H9 (cell line): ENCODE measurements at regions not wholly inside any gene's neighbourhood (a gene's known extent, or its start where the extent isn't known, plus 50 kb on each side); places are given as distances from the start of the nearest gene placed in this dataset.

ENCODE experiments used
- DNase-seq: peaks from one replicate; pipeline ENCODE4 v3.0.0-alpha.2; 2017
- H2AFZ ChIP-seq: one replicate; pipeline ENCODE4 v1.6.1; 2013; ENCODE audit warnings: mild to moderate bottlenecking, low read length, control low read depth, moderate library complexity
- H2AK5ac ChIP-seq: 2 replicates; pipeline ENCODE4 v1.6.1; 2013; ENCODE audit warnings: low read length, control low read depth, mixed read lengths; ENCODE audit not compliant: insufficient read length
- H2BK120ac ChIP-seq: one replicate; pipeline ENCODE4 v1.6.1; 2013; ENCODE audit warnings: low read depth, mild to moderate bottlenecking, low read length, control low read depth, inconsistent platforms; ENCODE audit not compliant: poor library complexity, severe bottlenecking
- H2BK12ac ChIP-seq: 2 replicates; pipeline ENCODE4 v1.6.1; 2013; ENCODE audit warnings: low read length, control low read depth, mixed read lengths, low read depth; ENCODE audit not compliant: insufficient read length
- H2BK15ac ChIP-seq: 2 replicates; pipeline ENCODE4 v1.6.1; 2013; ENCODE audit warnings: low read depth, low read length, control low read depth
- H2BK20ac ChIP-seq: one replicate; pipeline ENCODE4 v1.6.1; 2013; ENCODE audit warnings: low read depth, mild to moderate bottlenecking, low read length, control low read depth, inconsistent platforms; ENCODE audit not compliant: poor library complexity, severe bottlenecking
- H2BK5ac ChIP-seq: 2 replicates; pipeline ENCODE4 v1.6.1; 2013; ENCODE audit warnings: low read length, control low read depth, mixed read lengths; ENCODE audit not compliant: insufficient read length
- H3K14ac ChIP-seq: 2 replicates; pipeline ENCODE4 v1.6.1; 2013; ENCODE audit warnings: low read length, control low read depth; ENCODE audit not compliant: insufficient read depth
- H3K18ac ChIP-seq: 2 replicates; pipeline ENCODE4 v1.6.1; 2013; ENCODE audit warnings: low read depth, mild to moderate bottlenecking, mixed read lengths, low read length, control low read depth; ENCODE audit not compliant: insufficient read length
- H3K23ac ChIP-seq: 2 replicates; pipeline ENCODE4 v1.6.1; 2013; ENCODE audit warnings: low read length, control low read depth, mixed read lengths, low read depth; ENCODE audit not compliant: insufficient read length
- H3K23me2 ChIP-seq: 2 replicates; pipeline ENCODE4 v1.6.1; 2013; ENCODE audit warnings: low read depth, mild to moderate bottlenecking, mixed read lengths, low read length, control low read depth; ENCODE audit not compliant: insufficient read length, poor library complexity, severe bottlenecking
- H3K27ac ChIP-seq: 2 replicates; pipeline ENCODE4 v1.5.1; 2013; ENCODE audit warnings: low read length, control low read depth, mixed read lengths, low read depth; ENCODE audit not compliant: insufficient read length
- H3K27me3 ChIP-seq: 2 replicates; pipeline ENCODE4 v1.6.1; 2013; ENCODE audit warnings: low read length, control low read depth, inconsistent platforms; ENCODE audit not compliant: insufficient read depth
- H3K4ac ChIP-seq: 2 replicates; pipeline ENCODE4 v1.6.1; 2013; ENCODE audit warnings: low read depth, mild to moderate bottlenecking, control low read depth, inconsistent platforms, low read length, moderate library complexity
- H3K4me1 ChIP-seq: 2 replicates; pipeline ENCODE4 v1.6.1; 2013; ENCODE audit warnings: low read length, control low read depth, inconsistent platforms; ENCODE audit not compliant: insufficient read depth
- H3K4me2 ChIP-seq: 2 replicates; pipeline ENCODE4 v1.6.1; 2013; ENCODE audit warnings: low read length, control low read depth, mixed read lengths; ENCODE audit not compliant: insufficient read length, insufficient read depth
- H3K56ac ChIP-seq: 2 replicates; pipeline ENCODE4 v1.6.1; 2013; ENCODE audit warnings: low read depth, mild to moderate bottlenecking, mixed read lengths, low read length, control low read depth; ENCODE audit not compliant: insufficient read length
- H3K79me1 ChIP-seq: 2 replicates; pipeline ENCODE4 v1.6.1; 2013; ENCODE audit warnings: low read depth, mild to moderate bottlenecking, moderate library complexity, low read length, control low read depth, inconsistent platforms; ENCODE audit not compliant: insufficient read depth, poor library complexity, severe bottlenecking
- H3K79me2 ChIP-seq: 2 replicates; pipeline ENCODE4 v1.6.1; 2013; ENCODE audit warnings: low read length, control low read depth, inconsistent platforms; ENCODE audit not compliant: insufficient read depth
- H3K9ac ChIP-seq: 2 replicates; pipeline ENCODE4 v1.6.1; 2013; ENCODE audit warnings: low read length, control low read depth, mixed read lengths; ENCODE audit not compliant: insufficient read length; ENCODE audit errors: extremely low read depth
- H3K9me3 ChIP-seq: one replicate; pipeline ENCODE4 v1.6.1; 2013; ENCODE audit warnings: low read depth, low read length, inconsistent platforms; ENCODE audit not compliant: control insufficient read depth
- H3T11ph ChIP-seq: one replicate; pipeline ENCODE4 v1.6.1; 2013; ENCODE audit warnings: mild to moderate bottlenecking, low read length, control low read depth, inconsistent platforms
- H4K20me1 ChIP-seq: one replicate; pipeline ENCODE4 v1.6.1; 2013; ENCODE audit not compliant: control insufficient read depth, insufficient read length, insufficient read depth
- H4K5ac ChIP-seq: 2 replicates; pipeline ENCODE4 v1.6.1; 2013; ENCODE audit warnings: low read depth, mild to moderate bottlenecking, mixed read lengths, low read length, control low read depth; ENCODE audit not compliant: insufficient read length
- H4K8ac ChIP-seq: replicated peaks from 2 replicates; pipeline ENCODE4 v1.6.1; 2013; ENCODE audit warnings: low read length, control low read depth, mixed read lengths, low read depth; ENCODE audit not compliant: insufficient read length
- H4K91ac ChIP-seq: 2 replicates; pipeline ENCODE4 v1.6.1; 2013; ENCODE audit warnings: low read depth, mild to moderate bottlenecking, moderate library complexity, mixed read lengths, low read length, control low read depth; ENCODE audit not compliant: insufficient read length
- H3K27ac Mint-ChIP-seq, 3 experiments: 2 replicates in 2 of 3; 3 replicates in 1 of 3; pipeline ENCODE4 v1.8.0; 2020 to 2021; ENCODE audit warnings: mixed read lengths in 3 of 3, mild to moderate bottlenecking in 1 of 3, moderate library complexity in 1 of 3
- H3K27me3 Mint-ChIP-seq: 2 replicates; pipeline ENCODE4 v1.8.0; 2021; ENCODE audit warnings: low read depth, mild to moderate bottlenecking, moderate library complexity, mixed read lengths
- H3K36me3 Mint-ChIP-seq, 3 experiments: 2 replicates in 2 of 3; 3 replicates in 1 of 3; pipeline ENCODE4 v1.8.0; 2020 to 2021; ENCODE audit warnings: low read depth in 3 of 3, mixed read lengths in 3 of 3; ENCODE audit not compliant: insufficient read depth in 1 of 3
- H3K4me1 Mint-ChIP-seq, 2 experiments: 2 replicates each; pipeline ENCODE4 v1.8.0; 2020; ENCODE audit warnings: mixed read lengths in 2 of 2
- H3K4me3 Mint-ChIP-seq, 2 experiments: 2 replicates in 1 of 2; 3 replicates in 1 of 2; pipeline ENCODE4 v1.8.0; 2020 to 2021; ENCODE audit warnings: mild to moderate bottlenecking in 2 of 2, mixed read lengths in 2 of 2, moderate library complexity in 1 of 2
- H3K9me3 Mint-ChIP-seq, 2 experiments: 2 replicates in 1 of 2; 3 replicates in 1 of 2; pipeline ENCODE4 v1.8.0; 2020; ENCODE audit warnings: mild to moderate bottlenecking in 2 of 2, mixed read lengths in 2 of 2, moderate library complexity in 1 of 2
- CTCF ChIP-seq: fragments of 200-600 bp; sonication (generic); conservative IDR thresholded peaks from 3 replicates; pipeline ENCODE4 v1.8.0; 2021; ENCODE audit warnings: antibody characterized with exemption, mild to moderate bottlenecking
- WGBS: extraction: QIAGEN DNeasy Blood & Tissue Kit; methylation state at CpG from one replicate; pipeline ENCODE4 v1.1.7; 2013; ENCODE audit warnings: missing lambda C conversion rate, low lambda C conversion rate, mixed read lengths; ENCODE audit not compliant: insufficient read length; ENCODE audit errors: extremely low coverage; 5-methylcytosine and 5-hydroxymethylcytosine counted together

DNA sequence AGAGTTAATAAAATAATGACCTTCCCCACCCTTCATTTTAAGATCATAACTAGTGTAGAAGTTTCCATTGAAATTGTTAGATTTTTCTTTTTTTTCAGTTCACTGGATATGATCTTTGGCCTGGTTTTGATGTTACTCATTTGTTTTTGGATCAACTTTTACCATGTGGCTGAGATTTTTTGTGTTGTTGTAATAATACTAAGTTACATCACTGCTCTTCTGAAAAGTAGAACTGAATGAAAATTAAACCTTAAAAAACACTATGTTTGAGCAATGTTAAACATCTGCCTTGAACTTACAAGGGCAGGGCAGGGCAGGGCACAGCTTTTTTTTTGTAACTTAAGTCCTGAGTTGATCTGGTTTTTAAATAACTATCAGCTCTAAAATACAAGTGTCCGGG is 204.8 kb upstream of the ADAMTS5 start:
- no peak overlapping the region for H3K23ac ChIP-seq
- no peaks in the 10 kb centered on the region for H3K23me2 ChIP-seq
- H2AK5ac ChIP-seq, result no peak overlapping the region
- no peak overlapping the region for H3K4ac ChIP-seq
- H4K20me1 ChIP-seq, result no peaks in the 10 kb centered on the region
- H3K79me1 ChIP-seq, result no peaks in the 10 kb centered on the region
- H3K14ac ChIP-seq, result no peak overlapping the region
- no peak overlapping the region for H2BK5ac ChIP-seq
- H3K4me1 Mint-ChIP-seq, result peaks cover 0 to 8% of the 10 kb centered on the region in 2 experiments; a peak in 2 of 4 replicates
- H3K9ac ChIP-seq, result no peak overlapping the region
- TF ChIP-seq CTCF, result no peak
- no peak overlapping the region for H4K5ac ChIP-seq
- H4K8ac ChIP-seq, result no peak overlapping the region
- no peak for DNase-seq
- H3K27ac Mint-ChIP-seq, result no peak overlapping the region
- H3K27me3 Mint-ChIP-seq, result no peaks in the 10 kb centered on the region
- no peak overlapping the region for H2BK20ac ChIP-seq
- no peak overlapping the region for H3K18ac ChIP-seq
- H3K9me3 ChIP-seq, result no peaks in the 10 kb centered on the region
- H3K27ac ChIP-seq, result no peak overlapping the region
- H4K91ac ChIP-seq, result no peak overlapping the region
- H3K36me3 Mint-ChIP-seq, result no peaks in the 10 kb centered on the region
- no CpG with 5 or more reads among the region's 1 CpG for WGBS
- H3K4me1 ChIP-seq, result no peaks in the 10 kb centered on the region
- H3K27me3 ChIP-seq, result no peaks in the 10 kb centered on the region
- no peaks in the 10 kb centered on the region for H3K79me2 ChIP-seq
- no peak overlapping the region for H2BK15ac ChIP-seq
- H2BK12ac ChIP-seq, result no peak overlapping the region
- H2BK120ac ChIP-seq, result no peak overlapping the region
- no peak overlapping the region for H2AFZ ChIP-seq
- H3K9me3 Mint-ChIP-seq, result no peaks in the 10 kb centered on the region
- no peak overlapping the region for H3K56ac ChIP-seq
- no peak overlapping the region for H3K4me3 Mint-ChIP-seq
- H3K4me2 ChIP-seq, result no peak overlapping the region
- H3T11ph ChIP-seq, result no peak overlapping the region
